ENCODE measurements at regions not wholly inside any gene's neighbourhood (a gene's known extent, or its start where the extent isn't known, plus 50 kb on each side); places are given as distances from the start of the nearest gene placed in this dataset.

DNA sequence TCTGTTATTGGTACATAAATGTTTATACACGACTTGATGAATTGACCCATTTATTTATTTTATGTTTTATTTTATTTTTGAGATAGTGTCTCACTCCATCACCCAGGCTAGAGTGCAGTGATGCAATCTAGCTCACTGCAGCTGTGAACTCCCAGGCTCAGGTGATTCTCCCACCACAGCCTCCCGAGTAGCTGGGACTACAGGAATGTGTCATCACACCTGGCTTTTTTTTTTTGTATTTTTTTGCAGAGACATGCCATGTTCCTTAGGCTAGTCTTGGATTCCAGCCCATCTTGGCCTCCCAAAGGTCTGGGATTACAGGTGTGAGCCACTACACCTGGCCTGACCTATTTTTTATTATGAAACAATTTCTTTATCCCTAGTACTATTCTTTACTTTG is 355.0 kb upstream of the PRICKLE1 start:
- TF ChIP-seq, protein P1, sequence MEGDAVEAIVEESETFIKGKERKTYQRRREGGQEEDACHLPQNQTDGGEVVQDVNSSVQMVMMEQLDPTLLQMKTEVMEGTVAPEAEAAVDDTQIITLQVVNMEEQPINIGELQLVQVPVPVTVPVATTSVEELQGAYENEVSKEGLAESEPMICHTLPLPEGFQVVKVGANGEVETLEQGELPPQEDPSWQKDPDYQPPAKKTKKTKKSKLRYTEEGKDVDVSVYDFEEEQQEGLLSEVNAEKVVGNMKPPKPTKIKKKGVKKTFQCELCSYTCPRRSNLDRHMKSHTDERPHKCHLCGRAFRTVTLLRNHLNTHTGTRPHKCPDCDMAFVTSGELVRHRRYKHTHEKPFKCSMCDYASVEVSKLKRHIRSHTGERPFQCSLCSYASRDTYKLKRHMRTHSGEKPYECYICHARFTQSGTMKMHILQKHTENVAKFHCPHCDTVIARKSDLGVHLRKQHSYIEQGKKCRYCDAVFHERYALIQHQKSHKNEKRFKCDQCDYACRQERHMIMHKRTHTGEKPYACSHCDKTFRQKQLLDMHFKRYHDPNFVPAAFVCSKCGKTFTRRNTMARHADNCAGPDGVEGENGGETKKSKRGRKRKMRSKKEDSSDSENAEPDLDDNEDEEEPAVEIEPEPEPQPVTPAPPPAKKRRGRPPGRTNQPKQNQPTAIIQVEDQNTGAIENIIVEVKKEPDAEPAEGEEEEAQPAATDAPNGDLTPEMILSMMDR (IDR thresholded peaks at IDR 0.05): no peak
- TF ChIP-seq POLR2A (IDR thresholded peaks at IDR 0.05) (no peak), EP300 (IDR thresholded peaks at IDR 0.05) (no peak)

All from tibial nerve (tissue), 4 donors.